DMS79 treated with DMSO at 0.1 percent for 48 hours (cell line): ENCODE measurements at regions not wholly inside any gene's neighbourhood (a gene's known extent, or its start where the extent isn't known, plus 50 kb on each side); places are given as distances from the start of the nearest gene placed in this dataset.

Experiments
- DNase-seq: peaks from one replicate; lab custom pipeline; 2025; lab: John Stamatoyannopoulos, UW

DNA sequence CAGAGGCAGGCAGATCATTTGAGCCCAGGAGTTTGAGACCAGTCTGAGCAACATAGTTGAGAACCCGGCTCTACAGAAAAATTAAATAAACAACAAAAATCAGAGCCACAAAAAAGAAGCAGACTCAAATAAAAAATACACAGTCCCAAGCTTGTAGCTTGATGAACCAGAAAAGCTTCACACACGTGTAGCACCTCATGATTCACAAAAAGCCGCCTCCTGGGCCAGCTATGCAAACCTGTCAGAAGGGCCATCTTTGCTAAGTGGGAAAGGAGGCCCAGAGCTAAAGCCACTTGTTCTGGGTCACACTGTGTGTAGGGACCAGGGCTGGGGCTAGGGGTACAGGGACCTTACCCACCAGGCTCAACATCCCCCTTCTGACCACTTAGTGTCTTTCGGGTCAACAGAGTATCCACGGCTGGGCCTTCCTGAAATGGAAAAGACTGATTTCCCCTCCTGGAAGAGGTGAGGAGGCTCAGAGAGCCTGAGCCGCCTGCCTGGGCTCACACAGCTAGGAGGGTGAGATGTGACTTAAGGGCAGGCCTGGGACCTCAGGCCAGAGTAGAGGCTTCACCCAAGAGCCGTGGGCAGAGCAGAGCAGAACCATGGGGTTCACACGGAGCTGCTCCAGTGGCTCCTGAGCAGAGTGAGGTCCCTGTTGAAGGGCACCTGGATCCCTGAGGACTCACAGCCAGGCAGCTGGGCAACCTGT, 269.6 kb downstream of the PARN start:
- no peak for DNase-seq

DNA sequence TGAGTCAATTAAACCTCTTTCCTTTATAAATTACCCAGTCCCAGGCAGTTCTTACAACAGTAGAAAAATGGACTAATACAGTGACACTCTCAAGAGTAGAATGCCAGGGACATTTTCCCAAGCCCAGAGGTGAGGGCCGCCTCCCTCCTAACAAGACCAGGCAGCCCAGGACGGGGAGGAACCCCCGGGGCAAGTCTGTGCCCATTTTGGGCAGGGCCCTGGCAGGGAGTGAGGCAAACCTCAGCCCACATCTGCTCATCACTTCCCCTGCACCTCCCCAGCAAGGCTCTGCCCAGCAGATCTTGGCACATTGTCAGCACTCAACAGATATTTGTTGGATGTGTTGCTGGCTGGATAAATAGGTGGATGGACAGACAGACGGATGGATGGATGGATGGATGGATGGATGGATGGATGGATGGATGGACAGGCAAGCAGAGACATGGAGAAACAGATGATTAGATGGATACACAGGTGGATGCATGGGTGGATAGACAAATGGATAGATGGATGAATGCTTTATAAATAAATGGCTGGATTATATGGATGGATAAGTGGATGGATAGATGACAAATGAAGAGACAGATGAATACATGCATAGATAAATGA, 271.3 kb downstream of the PARN start:
- DNase-seq = no peak

DNA sequence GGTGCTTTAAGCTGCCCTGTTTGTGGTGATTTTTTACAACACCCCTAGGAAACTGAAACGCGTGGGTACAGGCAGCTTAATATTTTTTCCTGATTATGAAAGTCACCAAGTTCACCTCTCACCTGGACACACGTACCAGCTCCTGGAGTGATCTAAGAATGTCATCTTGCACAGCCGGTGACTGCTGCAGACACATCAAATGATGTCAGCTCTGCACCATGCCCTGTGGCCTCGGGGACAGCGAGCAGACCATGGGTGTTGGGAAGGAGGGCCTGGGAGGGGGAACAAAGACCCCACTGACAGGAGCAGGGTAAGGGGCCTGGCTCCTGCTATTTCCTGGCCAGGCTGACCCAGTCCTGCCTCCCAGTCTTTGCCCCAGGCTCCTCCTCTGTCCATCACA, 272.7 kb downstream of the PARN start:
- no peak for DNase-seq

DNA sequence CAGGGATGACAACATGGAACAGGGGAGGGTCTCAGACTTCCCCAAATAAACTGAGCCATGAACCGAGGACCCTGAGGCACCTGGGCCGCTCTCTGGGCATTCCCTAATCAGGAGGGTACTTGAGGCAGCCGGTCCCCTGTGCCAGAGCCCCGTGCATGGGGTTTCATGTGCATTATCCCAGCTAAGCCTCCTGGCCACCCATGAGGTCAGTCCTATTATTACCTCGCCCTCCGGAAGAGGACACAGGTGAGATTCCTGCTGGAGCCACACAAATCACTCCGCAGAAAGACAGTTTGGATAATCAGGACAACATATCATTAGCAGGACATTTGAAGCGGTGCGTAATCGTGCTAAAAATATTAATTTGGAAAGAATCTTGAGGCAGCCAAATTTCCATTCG, 274.0 kb downstream of the PARN start:
- no peak for DNase-seq

DNA sequence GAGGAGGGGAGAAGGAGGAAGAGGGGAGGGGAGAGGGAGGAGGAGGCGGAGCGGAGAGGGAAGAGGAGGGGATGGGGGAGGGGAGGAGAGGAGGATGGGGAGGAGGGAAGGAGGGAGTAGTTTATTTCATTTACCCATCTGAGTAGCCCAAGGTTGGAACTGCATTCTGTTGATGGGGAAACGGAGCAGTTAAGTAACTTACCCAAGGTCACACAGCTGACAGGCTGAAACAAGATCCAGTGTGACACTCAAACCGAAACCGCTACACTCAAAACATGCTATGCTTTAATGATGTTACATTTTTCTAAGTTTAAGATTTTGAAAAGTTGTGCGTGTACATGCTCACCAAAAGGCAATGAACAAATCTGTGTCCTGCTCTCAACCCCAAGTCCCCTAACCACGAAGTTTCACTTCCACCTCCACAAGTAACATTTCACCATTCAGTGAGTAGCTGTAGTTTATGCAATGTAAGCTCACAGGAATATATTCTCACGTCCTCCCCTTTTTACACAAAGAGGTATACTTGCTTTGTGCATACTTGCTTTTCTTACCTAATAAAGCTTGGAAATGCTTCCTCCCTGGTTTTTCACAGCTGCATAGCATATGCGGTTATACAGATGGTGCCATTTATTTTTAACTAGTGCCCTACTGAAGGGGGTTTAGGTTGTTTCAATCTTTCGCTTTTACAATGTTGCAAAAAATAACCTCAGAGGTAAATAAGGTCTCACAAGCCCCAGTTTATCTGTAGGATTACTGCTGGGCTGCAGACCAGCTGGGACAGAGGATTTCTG, 275.3 kb downstream of the PARN start:
- DNase-seq = no peak

DNA sequence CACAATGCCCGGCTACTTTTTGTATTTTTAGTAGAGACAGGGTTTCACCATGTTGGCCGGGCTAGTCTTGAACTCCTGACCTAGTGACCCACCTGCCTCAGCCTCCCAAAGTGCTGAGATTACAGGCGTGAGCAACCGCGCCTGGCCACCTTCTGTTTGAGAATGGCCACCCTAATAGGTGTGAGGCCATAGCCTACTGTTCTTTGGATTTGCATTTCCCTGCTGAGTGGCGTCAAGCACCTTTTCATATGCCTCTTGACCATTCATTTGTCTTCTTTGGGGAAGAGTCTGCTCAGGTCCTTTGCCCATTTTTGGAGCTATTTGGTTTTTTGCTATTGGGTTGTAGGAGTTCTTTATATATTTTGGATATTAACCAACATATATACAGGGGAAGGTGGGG, 276.7 kb downstream of the PARN start:
- no peak for DNase-seq

DNA sequence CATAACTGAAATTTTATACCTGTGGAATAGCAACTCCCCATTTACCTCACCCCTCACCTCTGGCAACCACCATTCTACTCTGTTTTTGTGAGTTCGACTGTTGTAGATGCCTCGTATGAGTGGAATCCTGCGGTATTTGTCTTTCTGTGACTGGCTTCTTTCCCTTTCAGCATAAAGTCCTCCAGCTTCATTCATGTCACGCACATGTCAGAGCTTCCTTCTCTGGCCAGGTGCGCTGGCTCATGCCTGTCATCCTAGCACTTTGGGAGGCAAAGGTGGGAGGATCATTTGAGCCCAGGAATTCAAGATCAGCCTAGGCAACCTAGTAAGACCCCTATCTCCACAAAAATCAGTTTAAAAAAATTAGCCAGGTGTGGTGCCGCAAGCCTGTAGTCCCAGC, 278.4 kb downstream of the PARN start:
- DNase-seq = no peak

DNA sequence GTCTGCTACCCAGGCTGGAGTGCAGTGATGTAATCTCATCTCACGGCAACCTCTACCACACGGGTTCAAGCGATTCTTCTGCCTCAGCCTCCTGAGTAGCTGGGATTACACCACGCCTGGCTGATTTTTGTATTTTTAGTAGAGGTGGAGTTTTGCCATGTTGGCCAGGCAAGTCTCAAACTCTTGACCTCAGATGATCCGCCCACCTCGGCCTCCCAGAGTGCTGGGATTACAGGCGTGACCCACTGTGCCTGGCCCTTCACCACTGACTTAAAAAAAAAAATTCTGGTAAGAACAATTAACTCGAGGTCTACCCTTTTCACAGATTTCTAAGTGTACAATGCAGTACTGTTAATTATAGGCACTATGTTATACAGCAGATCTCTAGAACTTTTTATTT, 279.4 kb downstream of the PARN start:
- no peak for DNase-seq

DNA sequence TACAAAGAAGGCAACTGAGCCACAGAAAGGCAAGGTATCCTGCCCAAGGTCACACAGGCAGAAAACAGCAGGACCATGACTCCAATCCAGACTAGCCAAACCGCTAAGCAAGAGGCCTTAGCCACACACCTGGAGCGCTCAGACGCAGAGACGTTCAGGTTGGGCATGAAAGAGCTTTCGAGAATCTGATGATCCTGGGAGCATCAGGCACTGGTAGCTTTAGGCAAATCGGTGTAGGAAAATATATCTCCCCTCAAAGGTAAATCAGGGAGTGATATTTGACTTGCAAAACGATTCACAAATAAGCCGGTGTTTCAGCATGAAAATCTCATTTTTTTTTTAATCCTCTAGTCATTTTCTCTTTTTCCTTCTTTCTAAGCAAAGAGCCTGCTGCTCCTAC, 279.0 kb downstream of the MRTFB start:
- no peak for DNase-seq

DNA sequence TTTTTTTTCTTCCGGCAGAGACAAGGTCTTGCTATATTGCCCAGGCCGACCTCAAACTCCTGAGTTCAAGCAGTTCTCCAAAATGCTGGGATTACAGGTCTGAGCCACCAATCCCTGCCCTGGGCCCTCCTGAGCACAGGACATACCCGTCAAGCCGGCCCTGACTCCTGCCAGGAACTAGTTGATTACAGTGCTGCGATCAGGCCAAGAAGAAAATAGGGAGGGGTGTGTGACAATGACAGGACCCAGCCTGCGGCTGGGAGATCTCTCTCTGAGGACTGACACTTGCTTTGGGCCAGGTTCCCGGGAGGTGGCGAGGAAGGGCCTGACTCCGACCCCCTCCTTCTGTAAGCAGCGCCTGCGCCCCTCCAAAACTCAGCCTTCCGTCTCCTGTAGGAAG, 276.6 kb downstream of the MRTFB start:
- DNase-seq = no peak

DNA sequence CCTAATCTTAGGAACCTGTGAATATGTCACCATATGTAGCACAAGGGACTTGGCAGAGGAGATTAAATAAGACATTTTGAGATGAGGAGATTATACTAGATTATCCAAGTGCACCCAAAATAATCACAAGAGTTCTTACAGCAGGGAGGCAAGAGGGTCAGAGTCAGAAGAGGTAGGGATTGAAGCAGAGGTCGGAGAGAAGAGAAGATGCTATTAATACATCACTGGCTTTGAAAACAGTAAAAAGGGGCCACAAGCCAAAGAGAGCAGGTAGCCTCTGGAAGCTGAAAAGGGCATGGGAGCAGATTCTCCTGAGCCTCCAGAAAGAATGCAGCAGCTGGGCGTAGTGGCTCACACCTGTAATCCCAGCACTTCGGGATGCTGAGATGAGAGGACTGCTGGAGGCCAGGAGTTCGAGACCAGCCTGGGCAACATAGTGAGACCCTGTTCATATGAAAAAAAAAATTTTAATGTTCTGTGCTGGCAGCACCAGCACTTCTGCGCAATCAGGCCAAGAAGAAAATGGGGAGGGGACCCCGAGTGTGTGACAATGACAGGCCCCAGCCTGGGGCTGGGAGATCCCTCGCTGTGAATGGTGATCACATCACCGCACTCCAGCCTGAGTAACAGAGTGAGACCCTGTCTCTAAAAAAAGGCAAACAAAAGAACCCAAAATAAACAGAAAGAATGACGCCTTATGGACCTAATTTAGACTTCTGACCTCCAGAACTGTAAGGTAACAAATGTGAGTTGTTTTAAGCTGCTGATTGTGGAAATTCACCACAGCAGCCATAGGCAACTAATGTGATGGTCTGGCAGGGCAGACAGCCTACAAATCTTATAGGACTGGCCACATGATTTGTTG, 275.4 kb downstream of the MRTFB start:
- DNase-seq = no peak

DNA sequence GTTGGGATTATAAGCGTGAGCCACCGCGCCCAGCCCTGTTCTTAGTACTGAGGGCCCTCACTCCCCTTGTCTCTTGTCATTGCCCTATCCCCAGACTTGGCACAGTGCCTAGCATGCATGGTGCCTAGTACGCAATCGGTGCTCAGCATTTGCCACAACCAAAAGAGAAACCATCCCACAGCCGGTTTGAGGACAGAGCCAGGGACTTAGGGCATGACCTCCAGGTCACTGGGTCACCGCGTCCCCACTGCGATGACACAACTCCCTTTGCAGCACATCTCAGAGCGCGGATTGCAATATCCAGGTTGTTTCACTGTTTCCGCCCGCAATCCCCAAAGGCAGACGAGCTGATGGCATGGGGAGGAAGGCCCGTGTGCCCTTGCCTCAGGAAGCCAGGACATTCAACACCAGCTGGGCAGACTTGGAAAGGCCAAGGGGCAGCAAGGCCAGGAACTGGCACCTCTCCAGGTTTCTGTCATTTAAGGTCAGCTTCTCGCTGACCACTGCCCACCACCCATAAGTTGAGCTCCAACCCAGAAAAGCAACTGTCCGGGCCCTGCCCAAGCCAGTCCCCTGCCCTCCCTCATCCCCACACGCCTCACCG, 274.5 kb downstream of the MRTFB start:
- no peak for DNase-seq

DNA sequence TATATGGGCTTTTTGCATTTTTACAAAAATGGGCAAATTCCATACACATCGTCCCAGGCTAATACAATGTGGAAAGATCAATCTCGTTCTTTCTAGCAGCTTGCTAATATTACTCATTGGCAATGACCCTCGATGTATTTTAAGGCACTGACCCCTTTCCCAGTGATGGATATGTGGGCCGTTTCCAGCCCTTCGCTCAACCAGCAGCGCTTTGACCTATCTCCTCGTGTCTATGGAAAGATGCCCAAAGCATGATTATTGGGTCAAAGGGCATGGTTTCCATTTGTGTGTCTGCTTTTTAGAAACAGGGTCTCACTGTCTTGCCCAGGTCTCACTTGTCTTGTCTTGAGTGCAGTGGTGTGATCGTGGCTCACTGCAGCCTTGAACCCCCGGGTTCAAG, 273.8 kb downstream of the MRTFB start:
- no peak for DNase-seq

DNA sequence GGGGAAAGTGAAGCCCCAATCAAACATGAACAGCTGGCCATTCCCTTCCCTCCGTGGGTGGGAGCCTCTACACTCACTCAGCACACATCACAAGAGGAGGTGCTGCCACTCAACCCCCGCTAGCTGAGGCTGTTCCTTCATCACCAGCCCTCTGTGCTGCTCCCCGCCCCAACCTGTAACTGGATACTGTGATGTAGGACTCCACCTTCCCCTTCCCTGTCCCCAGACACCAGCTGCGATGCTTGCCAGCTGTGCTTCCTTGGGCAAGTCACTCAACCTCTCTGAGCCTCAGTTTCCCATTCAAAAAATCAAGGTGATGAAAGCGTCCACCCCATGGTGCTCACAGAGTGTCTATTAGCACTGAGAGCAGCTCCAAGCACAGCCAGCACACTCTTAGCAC, 273.2 kb downstream of the MRTFB start:
- no peak for DNase-seq

DNA sequence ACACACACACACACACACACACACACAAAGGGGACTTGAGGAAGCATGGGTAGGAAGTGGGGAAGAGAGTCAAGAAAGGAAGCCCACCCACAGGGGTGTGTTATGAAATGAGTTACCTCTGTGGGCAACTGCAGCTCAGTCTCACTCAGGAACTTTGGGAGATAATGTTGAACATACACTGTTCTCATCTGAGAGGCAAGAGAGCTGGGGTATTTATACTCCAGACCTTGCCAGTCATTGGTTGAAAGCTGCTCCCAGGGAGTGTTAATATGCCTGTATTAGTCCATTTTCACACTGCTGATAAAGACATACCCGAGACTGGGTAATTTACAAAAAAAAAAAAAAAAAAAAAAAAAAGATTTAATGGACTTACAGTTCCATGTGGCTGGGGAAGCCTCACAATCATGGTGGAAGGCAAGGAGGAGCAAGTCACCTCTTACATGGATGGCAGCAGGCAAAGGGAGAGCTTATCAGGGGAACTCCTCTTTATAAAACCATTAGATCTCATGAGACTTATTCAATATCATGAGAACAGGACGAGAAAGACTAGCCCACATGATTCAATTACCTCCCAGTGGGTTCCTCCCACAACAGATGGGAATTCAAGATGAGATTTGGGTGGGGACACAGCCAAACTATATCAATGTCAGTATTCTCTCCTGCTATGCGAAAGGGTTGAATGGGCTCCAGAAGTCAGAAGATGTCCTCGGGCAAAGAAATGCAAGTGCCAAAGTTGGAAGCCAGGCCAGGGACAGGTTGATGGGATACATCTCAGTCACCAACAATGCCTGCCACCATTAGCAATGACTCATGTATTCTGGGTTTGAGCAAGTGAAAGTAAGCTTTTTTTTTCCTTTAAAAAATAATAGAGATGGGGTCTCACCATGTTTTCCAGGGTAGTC, 270.5 kb downstream of the MRTFB start:
- no peak for DNase-seq

DNA sequence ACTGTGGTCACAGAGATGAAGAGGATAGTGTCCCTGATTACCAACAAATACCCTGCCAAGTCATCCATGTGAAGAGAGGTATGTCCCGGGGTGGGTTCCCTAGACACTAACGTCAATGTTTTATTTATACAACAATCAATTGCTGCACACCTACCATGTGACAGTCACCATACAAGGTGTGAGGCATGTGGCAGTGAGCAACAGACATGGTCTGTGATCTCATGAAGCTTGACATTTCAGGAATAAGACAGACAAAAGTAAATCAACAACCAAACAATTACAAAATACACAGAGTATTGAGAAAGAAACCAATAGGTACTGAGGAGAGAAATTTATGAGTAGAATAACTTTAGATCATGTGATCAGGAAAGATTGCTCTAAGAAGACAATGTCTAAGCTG, 268.6 kb downstream of the MRTFB start:
- DNase-seq = no peak

DNA sequence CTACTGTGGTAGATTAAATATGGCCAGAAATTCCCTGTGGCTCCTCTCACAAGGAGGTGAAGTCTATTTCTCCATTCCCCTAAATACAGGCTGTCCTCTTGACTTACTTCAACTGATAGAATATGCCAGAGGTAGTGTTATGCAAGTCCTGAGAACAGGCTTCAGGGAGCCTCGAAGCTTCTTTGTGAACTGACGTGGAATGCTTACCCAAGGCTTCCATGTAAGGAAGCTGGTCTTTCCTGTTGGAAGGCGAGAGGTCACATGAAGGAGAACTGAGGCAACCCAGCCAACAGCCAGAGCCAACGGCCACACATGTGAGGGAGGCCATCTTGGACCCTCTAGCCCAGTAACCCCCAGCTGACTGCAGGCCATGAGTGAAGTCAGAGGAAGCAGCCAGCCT, 267.9 kb downstream of the MRTFB start:
- DNase-seq = no peak

DNA sequence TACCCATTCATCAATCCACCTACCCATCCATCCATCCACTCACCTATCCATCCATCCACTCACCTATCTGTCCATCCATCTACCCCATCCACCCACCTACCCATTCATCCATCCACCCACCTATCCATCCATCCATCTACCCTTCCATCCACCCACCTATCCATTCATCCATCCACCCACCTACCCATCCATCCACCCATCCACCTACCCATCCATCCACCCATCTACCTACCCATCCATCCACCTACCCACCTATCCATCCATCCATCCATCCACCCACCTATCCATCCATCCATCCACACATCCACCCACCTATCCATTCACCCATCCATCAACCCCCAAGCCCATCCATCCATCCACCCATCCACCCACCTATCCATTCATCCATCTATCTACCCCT, 267.1 kb downstream of the MRTFB start:
- DNase-seq = no peak

DNA sequence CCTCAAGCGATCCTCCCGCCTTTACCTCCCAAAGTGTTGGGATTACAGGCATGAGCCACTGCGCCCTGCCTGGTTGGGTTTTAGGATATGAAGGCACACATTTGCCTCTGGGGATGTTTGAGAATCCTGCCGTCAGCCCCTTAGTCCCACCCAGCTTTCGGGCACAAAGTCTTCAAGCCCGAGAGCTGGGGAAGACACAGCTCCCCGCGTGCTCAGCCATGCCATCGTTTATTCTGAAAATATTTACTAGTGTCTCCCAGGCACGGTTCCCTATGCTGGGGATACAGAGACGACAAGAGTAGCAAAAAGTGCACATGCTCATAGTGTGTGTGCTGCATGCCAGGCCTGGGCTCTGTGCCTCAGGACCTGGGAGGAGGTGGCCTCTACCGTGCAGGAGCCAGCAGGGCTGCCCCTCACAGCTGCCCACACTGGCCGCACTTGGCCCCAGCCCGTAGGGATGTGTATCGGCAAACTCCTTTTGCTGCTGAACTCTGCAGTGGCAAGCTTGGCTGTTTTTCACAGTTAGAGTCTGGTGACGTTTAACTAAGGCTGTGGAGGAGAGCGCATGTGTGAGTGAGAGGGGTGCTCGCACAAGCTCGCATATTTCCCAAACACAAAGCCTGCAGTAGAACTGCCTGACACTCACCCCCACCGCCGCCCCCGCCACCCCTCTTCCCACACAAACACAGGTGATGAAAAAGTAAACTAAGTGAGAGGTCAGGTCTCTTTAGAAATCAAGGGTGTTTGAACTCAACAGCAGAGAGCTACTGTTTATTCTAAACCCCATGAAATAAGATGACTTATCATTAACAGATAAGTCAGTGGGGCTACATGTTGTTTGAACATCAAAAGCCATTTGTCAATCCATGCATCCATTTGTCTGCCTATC, 266.4 kb downstream of the MRTFB start:
- DNase-seq = no peak

DNA sequence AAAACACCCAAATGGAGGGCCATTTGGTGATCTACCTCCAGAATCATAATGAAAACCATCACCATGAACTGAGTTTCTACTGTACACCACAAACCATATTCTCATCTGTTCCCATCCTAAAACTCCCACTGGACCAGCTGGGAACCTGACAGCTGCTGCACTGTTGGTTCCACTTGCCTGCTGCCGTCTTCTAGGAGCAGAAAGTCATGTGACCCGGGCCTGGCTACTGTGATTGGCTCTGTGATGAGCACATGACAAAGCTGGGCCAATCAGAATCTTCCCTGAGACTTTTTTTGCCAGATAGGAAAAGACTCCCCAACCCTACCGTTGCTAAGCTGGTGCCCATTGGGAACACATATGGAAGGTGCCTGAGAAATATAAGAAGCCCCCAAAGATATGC, 264.2 kb downstream of the MRTFB start:
- no peak for DNase-seq
